Liver (tissue), 8 donors: ENCODE measurements at regions not wholly inside any gene's neighbourhood (a gene's known extent, or its start where the extent isn't known, plus 50 kb on each side); places are given as distances from the start of the nearest gene placed in this dataset.

Experiments
- DNase-seq: peaks from one replicate; pipeline ENCODE4 v3.0.0-alpha.2; 2017; ENCODE audit warnings: low spot score
- H3K27ac ChIP-seq, 2 donors: one replicate each; pipeline ENCODE4 v1.7.0; 2013; ENCODE audit warnings: inconsistent platforms in 2 of 2, low read length in 2 of 2, control low read depth in 1 of 2, low read depth in 1 of 2, mild to moderate bottlenecking in 1 of 2
- H3K27me3 ChIP-seq, 4 donors: one replicate each; pipeline versions ENCODE4 v1.6.1 to v1.7.0; 2013; ENCODE audit warnings: low read length in 3 of 4, inconsistent platforms in 1 of 4, mild to moderate bottlenecking in 1 of 4, moderate library complexity in 1 of 4; ENCODE audit not compliant: control insufficient read depth in 4 of 4, insufficient read depth in 4 of 4
- H3K36me3 ChIP-seq, 4 donors: one replicate each; pipeline versions ENCODE4 v1.6.1 to v1.7.0; 2013; ENCODE audit warnings: low read length in 3 of 4, mild to moderate bottlenecking in 3 of 4, low read depth in 1 of 4, moderate library complexity in 1 of 4; ENCODE audit not compliant: control insufficient read depth in 4 of 4, insufficient read depth in 3 of 4
- H3K4me1 ChIP-seq, 4 donors: one replicate each; pipeline versions ENCODE4 v1.6.1 to v1.7.0; 2013; ENCODE audit warnings: low read length in 3 of 4, mild to moderate bottlenecking in 3 of 4, moderate library complexity in 1 of 4; ENCODE audit not compliant: control insufficient read depth in 4 of 4, insufficient read depth in 4 of 4
- H3K4me3 ChIP-seq, 3 donors: one replicate each; pipeline versions ENCODE4 v1.6.1 to v1.7.0; 2013; ENCODE audit warnings: low read length in 3 of 3, control low read depth in 1 of 3, low read depth in 1 of 3, mild to moderate bottlenecking in 1 of 3
- H3K9ac ChIP-seq, 2 donors: one replicate each; pipeline ENCODE4 v1.7.0; 2013; ENCODE audit warnings: low read length in 2 of 2, mild to moderate bottlenecking in 2 of 2, moderate library complexity in 2 of 2, control low read depth in 1 of 2, low read depth in 1 of 2
- H3K9me3 ChIP-seq, 4 donors: one replicate each; pipeline versions ENCODE4 v1.6.1 to v1.7.0; 2013; ENCODE audit warnings: low read length in 3 of 4; ENCODE audit not compliant: control insufficient read depth in 4 of 4
- ATF3 ChIP-seq: IDR thresholded peaks from 2 replicates; pipeline ENCODE4 v1.6.1; 2016; ENCODE audit warnings: antibody characterized with exemption
- CTCF ChIP-seq: fragments of 150-350 bp; IDR thresholded peaks from 2 replicates; pipeline ENCODE4 v1.5.1; 2017; ENCODE audit warnings: improper control_type of control experiment, low read depth, low read length; ENCODE audit not compliant: missing input control
- EGR1 ChIP-seq, 2 donors: IDR thresholded peaks; 2 replicates each; pipeline ENCODE4 v1.6.1; 2016 to 2018; ENCODE audit warnings: antibody characterized with exemption in 2 of 2, low read depth in 2 of 2
- FOXA1 ChIP-seq: IDR thresholded peaks from 2 replicates; pipeline ENCODE4 v1.6.1; 2016; ENCODE audit warnings: antibody characterized with exemption
- FOXA2 ChIP-seq: IDR thresholded peaks from 2 replicates; pipeline ENCODE4 v1.6.1; 2016; ENCODE audit warnings: antibody characterized with exemption
- GABPA ChIP-seq, 2 donors: IDR thresholded peaks in 1 of 2; conservative IDR thresholded peaks in 1 of 2; 2 replicates each; pipeline ENCODE4 v1.6.1; 2016; ENCODE audit warnings: antibody characterized with exemption in 2 of 2, mild to moderate bottlenecking in 1 of 2, moderate library complexity in 1 of 2
- HNF4A ChIP-seq, 2 donors: conservative IDR thresholded peaks; 2 replicates each; pipeline ENCODE4 v1.6.1; 2016; ENCODE audit warnings: antibody characterized with exemption in 2 of 2, mild to moderate bottlenecking in 2 of 2
- HNF4G ChIP-seq: IDR thresholded peaks from 2 replicates; pipeline ENCODE4 v1.6.1; 2016; ENCODE audit warnings: antibody characterized with exemption
- JUND ChIP-seq, 2 donors: IDR thresholded peaks; 2 replicates each; pipeline ENCODE4 v1.6.1; 2016; ENCODE audit warnings: antibody characterized with exemption in 2 of 2
- MAX ChIP-seq: IDR thresholded peaks from 2 replicates; pipeline ENCODE4 v1.6.1; 2016; ENCODE audit warnings: antibody characterized with exemption
- NR2F2 ChIP-seq: IDR thresholded peaks from 2 replicates; pipeline ENCODE4 v1.6.1; 2016; ENCODE audit warnings: antibody characterized with exemption
- REST ChIP-seq: IDR thresholded peaks from 2 replicates; pipeline ENCODE4 v1.6.1; 2016; ENCODE audit warnings: antibody characterized with exemption, mild to moderate bottlenecking
- RXRA ChIP-seq, 2 donors: IDR thresholded peaks; 2 replicates each; pipeline ENCODE4 v1.6.1; 2017 to 2018; ENCODE audit warnings: antibody characterized with exemption in 2 of 2, mild to moderate bottlenecking in 1 of 2
- SP1 ChIP-seq: IDR thresholded peaks from 2 replicates; pipeline ENCODE4 v1.6.1; 2018; ENCODE audit warnings: antibody characterized with exemption, mild to moderate bottlenecking
- TAF1 ChIP-seq: conservative IDR thresholded peaks from 2 replicates; pipeline ENCODE4 v1.6.1; 2016; ENCODE audit warnings: antibody characterized with exemption, mild to moderate bottlenecking
- YY1 ChIP-seq: IDR thresholded peaks from 2 replicates; pipeline ENCODE4 v1.6.1; 2016; ENCODE audit warnings: antibody characterized with exemption, mild to moderate bottlenecking
- ZBTB33 ChIP-seq: IDR thresholded peaks from 2 replicates; pipeline ENCODE4 v1.6.1; 2016; ENCODE audit warnings: antibody characterized with exemption
- WGBS: extraction: QIAGEN DNeasy Blood & Tissue Kit; methylation state at CpG from one replicate; pipeline ENCODE4 v1.1.7; 2013; 5-methylcytosine and 5-hydroxymethylcytosine counted together
- donor health status: healthy.
- donor health status: healthy.
- donor health status: healthy.
- donor health status: healthy.
- donor health status: healthy.

GRCh38 chr14:56976211-56976610 is 165.9 kb upstream of the OTX2 start:
- 67% methylated on average over 2 of the region's 2 CpGs for WGBS
- Histone ChIP-seq H3K9me3 (no peaks in the 10 kb centered on the region), H3K27me3 (no peaks in the 10 kb centered on the region), H3K4me3 (no peak overlapping the region), H3K27ac (no peak overlapping the region), H3K36me3 (no peaks in the 10 kb centered on the region), H3K9ac (no peak overlapping the region), H3K4me1 (no peaks in the 10 kb centered on the region)
- TF ChIP-seq NR2F2 (no peak), SP1 (no peak), GABPA (IDR thresholded peaks at IDR 0.05 in 1 of 2, conservative IDR thresholded peaks at IDR 0.05 in 1 of 2) (no peak), HNF4A (conservative IDR thresholded peaks at IDR 0.05) (no peak), MAX (no peak), FOXA2 (no peak), JUND (IDR thresholded peaks at IDR 0.05) (no peak), RXRA (IDR thresholded peaks at IDR 0.05) (no peak), EGR1 (IDR thresholded peaks at IDR 0.05; ENCODE audit: low read depth in 2 of 2) (no peak), TAF1 (no peak), YY1 (no peak), ATF3 (no peak), HNF4G (no peak), FOXA1 (no peak)
- no peak for DNase-seq

GRCh38 chr14:56975521-56975920 is 165.2 kb upstream of the OTX2 start:
- Histone ChIP-seq H3K27me3 (no peaks in the 10 kb centered on the region), H3K36me3 (no peaks in the 10 kb centered on the region), H3K9me3 (no peaks in the 10 kb centered on the region), H3K4me1 (no peaks in the 10 kb centered on the region), H3K9ac (no peak overlapping the region), H3K4me3 (no peak overlapping the region), H3K27ac (no peak overlapping the region)
- TF ChIP-seq HNF4A (conservative IDR thresholded peaks at IDR 0.05), result no peak
- TF ChIP-seq FOXA2, result no peak
- TF ChIP-seq FOXA1, result no peak
- no peak for TF ChIP-seq EGR1 (IDR thresholded peaks at IDR 0.05; ENCODE audit: low read depth in 2 of 2)
- TF ChIP-seq ZBTB33, result no peak
- TF ChIP-seq GABPA (IDR thresholded peaks at IDR 0.05 in 1 of 2, conservative IDR thresholded peaks at IDR 0.05 in 1 of 2), result no peak
- no peak for TF ChIP-seq MAX
- no peak for TF ChIP-seq HNF4G
- TF ChIP-seq JUND (IDR thresholded peaks at IDR 0.05), result no peak
- TF ChIP-seq TAF1, result no peak
- 93% methylated on average over 4 of the region's 4 CpGs for WGBS
- DNase-seq, result no peak

GRCh38 chr14:56972948-56973347 is 162.7 kb upstream of the OTX2 start:
- DNase-seq, result no peak
- Histone ChIP-seq H3K9ac (no peak overlapping the region), H3K4me3 (no peak overlapping the region), H3K27ac (no peak overlapping the region), H3K4me1 (no peaks in the 10 kb centered on the region), H3K27me3 (no peaks in the 10 kb centered on the region), H3K9me3 (no peaks in the 10 kb centered on the region), H3K36me3 (no peaks in the 10 kb centered on the region)
- no peak for TF ChIP-seq JUND (IDR thresholded peaks at IDR 0.05)
- TF ChIP-seq YY1, result no peak
- no peak for TF ChIP-seq ZBTB33
- no peak for TF ChIP-seq CTCF
- TF ChIP-seq MAX, result no peak
- TF ChIP-seq FOXA1, result no peak
- no peak for TF ChIP-seq GABPA (IDR thresholded peaks at IDR 0.05 in 1 of 2, conservative IDR thresholded peaks at IDR 0.05 in 1 of 2)
- TF ChIP-seq SP1, result no peak
- no peak for TF ChIP-seq REST
- TF ChIP-seq HNF4A (conservative IDR thresholded peaks at IDR 0.05), result no peak
